Left lung (tissue), 4 donors: ENCODE measurements at regions not wholly inside any gene's neighbourhood (a gene's known extent, or its start where the extent isn't known, plus 50 kb on each side); places are given as distances from the start of the nearest gene placed in this dataset.

Experiments
- ATAC-seq: fragments of 200-7000 bp; cut with Tn5 transposase; one replicate; pipeline ENCODE4 v1.9.1; 2020; ENCODE audit warnings: moderate library complexity
- DNase-seq, 4 donors: peaks; one replicate each; pipeline ENCODE4 v3.0.0-alpha.2; 2013 to 2020
- H3K27ac ChIP-seq, 2 donors: fragments of 200-600 bp; sonication (generic) in 1 of 2; one replicate each; pipeline versions ENCODE4 v1.5.0 to v1.8.0; 2020 to 2021
- H3K27me3 ChIP-seq, 2 donors: fragments of 200-600 bp; sonication (generic) in 1 of 2; one replicate each; pipeline versions ENCODE4 v1.5.0 to v1.8.0; 2020 to 2021
- H3K36me3 ChIP-seq, 2 donors: fragments of 200-600 bp; sonication (generic) in 1 of 2; one replicate each; pipeline versions ENCODE4 v1.5.0 to v1.8.0; 2020 to 2021
- H3K4me1 ChIP-seq, 2 donors: fragments of 200-600 bp; one replicate each; pipeline ENCODE4 v1.8.0; 2021
- H3K4me3 ChIP-seq, 2 donors: fragments of 200-600 bp; sonication (generic) in 1 of 2; one replicate each; pipeline versions ENCODE4 v1.5.0 to v1.8.0; 2020 to 2021; ENCODE audit warnings: mild to moderate bottlenecking in 1 of 2
- H3K9me3 ChIP-seq, 2 donors: fragments of 200-600 bp; sonication (generic) in 1 of 2; one replicate each; pipeline versions ENCODE4 v1.5.0 to v1.8.0; 2020 to 2021
- CTCF ChIP-seq, 2 donors: fragments of 200-600 bp; sonication (generic) in 1 of 2; IDR thresholded peaks; one replicate each; pipeline versions ENCODE4 v1.5.0 to v1.8.0; 2021; ENCODE audit warnings: antibody characterized with exemption in 2 of 2
- intact Hi-C, 2 donors: fragments of 100-400 bp; cut with DNase I; formaldehyde crosslinking; loops; one replicate each; pipeline versions ENCODE4 v1.11.2 to v1.14.2; 2022
- donor health status: DM: no; HTN: yes; CAD: no.
- donor health status: DM: no; HTN: no; CAD: no.

GRCh38 chr11:95444309-95445241 is 213.6 kb upstream of the SESN3 start:
- ATAC-seq, result no peak

GRCh38 chr11:95443386-95443785 is 212.4 kb upstream of the SESN3 start:
- Histone ChIP-seq H3K27me3 (no peaks in the 10 kb centered on the region), H3K4me1 (no peaks in the 10 kb centered on the region), H3K4me3 (no peak overlapping the region), H3K36me3 (no peaks in the 10 kb centered on the region), H3K27ac (no peak overlapping the region), H3K9me3 (no peaks in the 10 kb centered on the region)
- TF ChIP-seq CTCF (IDR thresholded peaks at IDR 0.05), result no peak
- ATAC-seq (no peak), DNase-seq (no peak)
- intact Hi-C loops, result no loop called here

More at GRCh38 chr11:95444309-95445241, 213.6 kb upstream of the SESN3 start:
- Histone ChIP-seq H3K9me3 (no peaks in the 10 kb centered on the region), H3K4me1 (no peaks in the 10 kb centered on the region), H3K27ac (no peak overlapping the region), H3K4me3 (no peak overlapping the region), H3K27me3 (no peaks in the 10 kb centered on the region), H3K36me3 (no peaks in the 10 kb centered on the region)
- no peak for TF ChIP-seq CTCF (IDR thresholded peaks at IDR 0.05)
- intact Hi-C loops, result no loop called here
- DNase-seq, result no peak

GRCh38 chr11:95442531-95443050 is 211.6 kb upstream of the SESN3 start:
- H3K36me3 ChIP-seq, result no peaks in the 10 kb centered on the region
- intact Hi-C loops, result no loop called here
- H3K9me3 ChIP-seq, result no peaks in the 10 kb centered on the region
- no peaks in the 10 kb centered on the region for H3K27me3 ChIP-seq
- DNase-seq, result no peak
- no peak for TF ChIP-seq CTCF (IDR thresholded peaks at IDR 0.05)
- H3K4me1 ChIP-seq, result no peaks in the 10 kb centered on the region
- ATAC-seq, result no peak
- H3K27ac ChIP-seq, result no peak overlapping the region
- H3K4me3 ChIP-seq, result no peak overlapping the region

GRCh38 chr11:95435628-95436353 is 204.8 kb upstream of the SESN3 start:
- H3K27me3 ChIP-seq, result no peaks in the 10 kb centered on the region
- TF ChIP-seq CTCF (IDR thresholded peaks at IDR 0.05), result no peak
- DNase-seq, result no peak
- no peaks in the 10 kb centered on the region for H3K4me1 ChIP-seq
- H3K27ac ChIP-seq, result no peak overlapping the region
- intact Hi-C loops, result no loop called here
- no peak overlapping the region for H3K4me3 ChIP-seq
- H3K9me3 ChIP-seq, result no peaks in the 10 kb centered on the region
- no peak for ATAC-seq
- no peaks in the 10 kb centered on the region for H3K36me3 ChIP-seq

GRCh38 chr11:95435192-95435591 is 204.2 kb upstream of the SESN3 start:
- Histone ChIP-seq H3K9me3 (no peaks in the 10 kb centered on the region), H3K36me3 (no peaks in the 10 kb centered on the region), H3K4me1 (no peaks in the 10 kb centered on the region), H3K4me3 (no peak overlapping the region), H3K27ac (no peak overlapping the region), H3K27me3 (no peaks in the 10 kb centered on the region)
- ATAC-seq (no peak), DNase-seq (no peak)
- TF ChIP-seq CTCF (IDR thresholded peaks at IDR 0.05), result no peak
- intact Hi-C loops, result no loop called here
